ENCODE measurements at regions not wholly inside any gene's neighbourhood (a gene's known extent, or its start where the extent isn't known, plus 50 kb on each side); places are given as distances from the start of the nearest gene placed in this dataset.

DNA sequence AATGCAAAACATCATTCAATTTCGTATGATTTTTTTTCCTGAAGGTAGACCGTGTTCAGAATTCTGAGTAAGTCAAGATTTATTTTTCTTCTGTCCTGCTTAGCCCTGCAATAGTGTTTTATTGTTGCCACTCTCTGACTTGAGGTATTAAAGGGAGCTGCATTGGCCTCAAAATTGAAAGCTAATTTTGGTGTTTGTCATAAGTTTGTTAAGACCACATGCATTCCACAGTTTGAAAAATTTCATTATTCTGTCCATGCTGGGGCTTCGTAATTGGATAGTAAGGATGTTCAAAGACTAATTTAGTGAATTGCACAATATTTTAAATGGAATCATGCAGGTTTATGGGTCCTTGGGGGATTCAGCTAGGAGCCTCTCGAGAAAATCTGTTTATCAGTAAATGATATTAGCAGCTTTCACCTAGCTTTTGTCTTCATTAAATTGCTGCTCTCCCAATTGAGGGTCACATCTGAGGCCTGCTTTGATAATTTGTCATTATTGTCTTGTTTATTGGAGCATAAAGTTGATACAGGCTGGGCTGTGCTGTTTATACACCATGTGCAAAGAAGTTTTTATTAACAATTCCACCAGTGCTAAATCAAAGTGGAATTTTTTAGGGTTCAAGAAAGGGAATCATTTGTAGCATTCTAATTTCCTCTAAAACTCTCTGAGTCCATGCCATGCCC lies 339.8 kb upstream of the OBI1 start:
- TF ChIP-seq, protein P1, sequence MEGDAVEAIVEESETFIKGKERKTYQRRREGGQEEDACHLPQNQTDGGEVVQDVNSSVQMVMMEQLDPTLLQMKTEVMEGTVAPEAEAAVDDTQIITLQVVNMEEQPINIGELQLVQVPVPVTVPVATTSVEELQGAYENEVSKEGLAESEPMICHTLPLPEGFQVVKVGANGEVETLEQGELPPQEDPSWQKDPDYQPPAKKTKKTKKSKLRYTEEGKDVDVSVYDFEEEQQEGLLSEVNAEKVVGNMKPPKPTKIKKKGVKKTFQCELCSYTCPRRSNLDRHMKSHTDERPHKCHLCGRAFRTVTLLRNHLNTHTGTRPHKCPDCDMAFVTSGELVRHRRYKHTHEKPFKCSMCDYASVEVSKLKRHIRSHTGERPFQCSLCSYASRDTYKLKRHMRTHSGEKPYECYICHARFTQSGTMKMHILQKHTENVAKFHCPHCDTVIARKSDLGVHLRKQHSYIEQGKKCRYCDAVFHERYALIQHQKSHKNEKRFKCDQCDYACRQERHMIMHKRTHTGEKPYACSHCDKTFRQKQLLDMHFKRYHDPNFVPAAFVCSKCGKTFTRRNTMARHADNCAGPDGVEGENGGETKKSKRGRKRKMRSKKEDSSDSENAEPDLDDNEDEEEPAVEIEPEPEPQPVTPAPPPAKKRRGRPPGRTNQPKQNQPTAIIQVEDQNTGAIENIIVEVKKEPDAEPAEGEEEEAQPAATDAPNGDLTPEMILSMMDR (IDR thresholded peaks at IDR 0.05; ENCODE audit: borderline replicate concordance, insufficient read depth, low read depth, low read length): no peak

DNA sequence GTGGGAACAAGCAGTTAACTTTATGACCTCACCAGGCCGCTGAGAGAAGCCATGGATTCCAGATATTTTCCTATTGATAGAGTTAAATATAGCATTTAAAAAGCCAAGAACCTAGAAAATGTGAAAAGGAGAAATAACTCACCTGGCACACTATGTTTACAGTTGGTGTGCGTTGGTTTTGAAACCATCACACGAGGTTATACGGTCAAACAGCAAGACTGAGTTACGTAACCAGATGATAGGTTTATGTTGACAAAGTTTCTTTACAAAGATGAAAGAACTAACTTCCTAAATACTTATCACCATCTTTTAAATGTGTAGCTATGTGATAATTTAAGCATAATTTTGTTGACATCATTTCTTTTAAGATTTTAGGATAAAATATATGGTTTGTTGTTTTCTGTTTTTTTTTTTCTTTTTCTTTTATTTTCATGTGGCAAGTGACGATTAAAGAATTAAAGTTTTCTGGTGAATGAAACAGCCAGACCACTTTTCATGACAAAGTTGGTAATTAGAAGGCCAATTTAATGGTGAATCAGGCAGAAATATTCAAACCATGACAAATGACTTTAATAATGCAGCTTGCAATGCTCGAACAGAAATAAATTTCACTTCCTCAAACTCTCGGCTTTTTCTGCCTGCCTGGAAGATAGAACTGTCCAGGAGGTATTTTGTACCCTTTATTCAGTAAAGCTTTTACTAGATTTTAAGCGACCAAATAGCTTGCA lies 339.1 kb upstream of the OBI1 start:
- TF ChIP-seq, protein P1 (IDR thresholded peaks at IDR 0.05; ENCODE audit: borderline replicate concordance, insufficient read depth, low read depth, low read length): no peak
- H3K4me3 ChIP-seq (ENCODE audit: low read depth, low read length): no peak overlapping the region

More for the DNA sequence above, 339.8 kb upstream of the OBI1 start:
- H3K4me3 ChIP-seq (ENCODE audit: low read depth, low read length): no peak overlapping the region

DNA sequence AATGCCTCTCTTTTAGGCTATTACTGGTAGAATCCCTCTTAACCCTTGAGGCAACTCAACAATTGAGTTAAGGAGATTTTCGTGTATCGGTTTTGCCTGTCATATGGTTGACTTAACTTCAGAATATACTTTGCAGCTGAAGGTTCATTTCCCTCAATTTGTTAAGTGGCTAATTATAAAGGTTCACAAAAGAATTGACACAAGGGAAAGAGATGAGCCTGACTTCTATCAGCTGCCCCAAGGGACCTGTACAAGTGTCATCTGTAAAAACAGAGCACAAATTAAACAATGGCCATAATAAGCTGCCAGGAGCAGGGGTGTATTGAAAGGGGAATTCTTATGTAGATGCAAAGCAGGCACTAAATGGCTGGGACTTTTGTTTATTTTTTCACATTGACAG lies 334.8 kb upstream of the OBI1 start:
- H3K4me3 ChIP-seq (ENCODE audit: low read depth, low read length): no peak overlapping the region

DNA sequence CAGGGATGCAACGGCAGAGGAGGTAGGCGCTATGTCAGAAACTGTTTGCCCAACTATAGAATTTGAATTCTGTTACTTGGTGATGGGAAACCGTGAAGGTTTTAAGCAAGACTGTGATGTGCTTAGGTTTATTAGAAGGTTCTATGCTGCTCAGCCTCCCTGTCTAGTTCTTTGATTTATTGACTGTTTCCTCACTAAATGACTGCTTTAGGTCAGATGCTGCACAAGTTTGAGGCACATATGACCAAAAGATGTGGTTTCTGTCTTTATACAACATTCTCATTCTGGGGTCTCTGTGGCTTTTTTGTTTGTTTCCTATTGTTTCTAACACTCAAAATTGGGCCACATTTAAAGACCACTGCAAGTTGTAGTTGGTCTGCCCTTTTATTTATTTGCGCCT lies 323.0 kb upstream of the OBI1 start:
- TF ChIP-seq, protein P1 (IDR thresholded peaks at IDR 0.05; ENCODE audit: borderline replicate concordance, insufficient read depth, low read depth, low read length): no peak
- no peak overlapping the region for H3K4me3 ChIP-seq (ENCODE audit: low read depth, low read length)

More for the DNA sequence above, 334.8 kb upstream of the OBI1 start:
- TF ChIP-seq, protein P1 (IDR thresholded peaks at IDR 0.05; ENCODE audit: borderline replicate concordance, insufficient read depth, low read depth, low read length): no peak

DNA sequence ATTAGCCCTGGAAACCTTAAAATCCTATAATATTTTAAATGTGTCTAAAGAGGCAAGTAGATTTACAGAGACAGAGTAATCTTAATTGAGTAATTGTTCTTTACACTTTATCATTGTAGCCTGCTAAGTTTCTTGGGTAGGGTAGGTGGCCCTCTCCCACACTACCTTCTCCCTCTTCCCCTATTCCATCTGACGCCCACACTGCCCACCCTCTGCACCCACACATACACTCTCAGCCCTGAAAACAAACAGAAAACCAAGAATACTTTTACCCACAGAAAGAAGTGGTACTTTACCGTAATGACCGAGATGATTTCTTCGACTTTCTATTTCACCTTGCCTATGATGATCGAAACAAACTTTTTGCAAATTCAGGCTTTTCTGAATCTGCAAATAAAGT lies 320.4 kb upstream of the OBI1 start:
- TF ChIP-seq, protein P1 (IDR thresholded peaks at IDR 0.05; ENCODE audit: borderline replicate concordance, insufficient read depth, low read depth, low read length): no peak
- H3K4me3 ChIP-seq (ENCODE audit: low read depth, low read length): no peak overlapping the region

DNA sequence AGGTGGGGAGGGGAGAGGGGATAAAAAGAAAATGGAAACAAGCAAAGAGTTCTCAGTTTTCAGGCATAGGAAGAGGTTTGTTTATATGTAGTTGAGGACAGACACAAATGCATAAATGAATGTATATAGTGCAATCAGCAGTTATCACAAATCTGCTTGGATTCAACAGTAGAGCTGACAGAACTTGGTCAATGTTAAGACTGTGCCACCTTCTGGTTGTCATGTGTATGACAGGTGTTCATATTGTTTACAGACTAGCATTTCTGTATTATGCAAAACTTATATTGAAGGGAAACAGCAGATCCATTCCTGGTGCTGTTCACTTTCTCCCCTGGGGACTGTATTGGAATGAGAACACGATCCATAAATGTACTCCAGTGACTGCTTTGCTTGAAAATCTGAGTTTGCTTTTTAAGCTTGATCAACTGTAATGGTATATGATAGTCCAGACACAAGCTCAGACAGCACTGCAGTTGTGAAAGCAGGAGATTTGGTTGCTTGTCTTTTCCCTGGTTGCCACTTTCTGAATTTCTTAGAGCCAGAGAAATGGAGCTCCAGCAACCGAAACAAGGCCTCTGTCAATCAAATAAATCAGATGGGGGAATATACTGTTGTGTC lies 319.5 kb upstream of the OBI1 start:
- no peak overlapping the region for H3K4me3 ChIP-seq (ENCODE audit: low read depth, low read length)
- TF ChIP-seq, protein P1 (IDR thresholded peaks at IDR 0.05; ENCODE audit: borderline replicate concordance, insufficient read depth, low read depth, low read length): peak; percentile 61; the same call in 1 of the 2 replicates

All from GM12875 (cell line).